Body of pancreas (tissue), 4 donors: ENCODE measurements at regions not wholly inside any gene's neighbourhood (a gene's known extent, or its start where the extent isn't known, plus 50 kb on each side); places are given as distances from the start of the nearest gene placed in this dataset.

Experiments used
- ATAC-seq: fragments of 150-250 bp; one replicate; pipeline ENCODE4 v1.9.1; 2016
- DNase-seq, 4 donors: peaks; one replicate each; pipeline ENCODE4 v3.0.0-alpha.2; 2019
- H3K27ac ChIP-seq, 4 donors: fragments of 200-600 bp; sonication (generic); 1 replicate in 3 of 4; 2 replicates in 1 of 4; pipeline versions ENCODE4 v1.5.1 to v1.6.1; 2016 to 2019; ENCODE audit warnings: mild to moderate bottlenecking in 1 of 4, mixed read lengths in 1 of 4, moderate library complexity in 1 of 4
- H3K27me3 ChIP-seq, 2 donors: fragments of 200-600 bp; sonication (generic); one replicate each; pipeline ENCODE4 v1.6.0; 2016; ENCODE audit warnings: mild to moderate bottlenecking in 1 of 2
- H3K36me3 ChIP-seq, 2 donors: fragments of 200-600 bp; sonication (generic); replicated peaks in 1 of 2; 2 replicates each; pipeline ENCODE4 v1.5.1; 2016; ENCODE audit warnings: low read depth in 2 of 2; ENCODE audit not compliant: insufficient read depth in 1 of 2
- H3K4me1 ChIP-seq: fragments of 200-600 bp; sonication (generic); one replicate; pipeline ENCODE4 v1.6.0; 2016
- H3K4me3 ChIP-seq, 2 donors: fragments of 200-600 bp; sonication (generic); 1 replicate in 1 of 2; 2 replicates in 1 of 2; pipeline ENCODE4 v1.5.1; 2016 to 2019
- H3K9me3 ChIP-seq, 3 donors: fragments of 200-600 bp; sonication (generic); 1 replicate in 2 of 3; 2 replicates in 1 of 3; pipeline ENCODE4 v1.5.1; 2016
- POLR2A ChIP-seq, 3 donors: fragments of 450-650 bp; IDR thresholded peaks; one replicate each; pipeline ENCODE4 v1.6.1; 2016; ENCODE audit warnings: antibody characterized with exemption in 3 of 3, mild to moderate bottlenecking in 2 of 3
- WGBS, 2 donors: methylation state at CpG; one replicate each; pipeline ENCODE4 v1.1.5; 2017; 5-methylcytosine and 5-hydroxymethylcytosine counted together
- intact Hi-C: fragments of 100-400 bp; cut with DNase I; formaldehyde crosslinking; loops from one replicate; pipeline ENCODE4 v1.15.1; 2023
- TF ChIP-seq, protein P1 (sequence below), 7 experiments: fragments of 450-650 bp in 4 of 7; fragments of 200-600 bp in 3 of 7; sonication (generic) in 3 of 7; IDR thresholded peaks; one replicate each; pipeline ENCODE4 v1.5.1; 2016 to 2019; ENCODE audit warnings: antibody characterized with exemption in 7 of 7

DNA sequence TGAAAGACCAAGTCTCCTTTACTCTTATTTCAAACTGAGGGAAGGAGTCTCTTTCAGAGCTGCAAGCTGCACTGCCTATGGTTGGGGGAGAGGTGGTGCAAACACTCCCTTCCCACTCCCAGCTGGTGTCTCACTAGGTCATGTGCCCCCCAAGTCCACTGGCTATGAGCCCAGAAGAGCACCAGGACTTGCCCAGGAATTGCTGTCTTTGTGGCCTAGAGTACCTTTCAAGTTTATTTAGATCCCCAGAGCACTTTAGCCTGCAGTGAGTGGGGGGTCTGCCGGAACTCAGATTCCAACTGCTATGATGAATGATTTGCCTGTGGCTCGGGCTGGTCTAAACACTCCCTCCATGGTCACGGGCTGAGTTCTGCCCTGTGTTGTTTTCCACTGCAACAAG, 192.6 kb upstream of the CITED2 start:
- no peak for ATAC-seq
- DNase-seq: no peak
- H3K27ac ChIP-seq: no peak overlapping the region
- no peaks in the 10 kb centered on the region for H3K9me3 ChIP-seq
- 80 to 86% methylated on average over 1 to 3 of the region's 3 CpGs for WGBS, 2 donors
- TF ChIP-seq, protein P1, sequence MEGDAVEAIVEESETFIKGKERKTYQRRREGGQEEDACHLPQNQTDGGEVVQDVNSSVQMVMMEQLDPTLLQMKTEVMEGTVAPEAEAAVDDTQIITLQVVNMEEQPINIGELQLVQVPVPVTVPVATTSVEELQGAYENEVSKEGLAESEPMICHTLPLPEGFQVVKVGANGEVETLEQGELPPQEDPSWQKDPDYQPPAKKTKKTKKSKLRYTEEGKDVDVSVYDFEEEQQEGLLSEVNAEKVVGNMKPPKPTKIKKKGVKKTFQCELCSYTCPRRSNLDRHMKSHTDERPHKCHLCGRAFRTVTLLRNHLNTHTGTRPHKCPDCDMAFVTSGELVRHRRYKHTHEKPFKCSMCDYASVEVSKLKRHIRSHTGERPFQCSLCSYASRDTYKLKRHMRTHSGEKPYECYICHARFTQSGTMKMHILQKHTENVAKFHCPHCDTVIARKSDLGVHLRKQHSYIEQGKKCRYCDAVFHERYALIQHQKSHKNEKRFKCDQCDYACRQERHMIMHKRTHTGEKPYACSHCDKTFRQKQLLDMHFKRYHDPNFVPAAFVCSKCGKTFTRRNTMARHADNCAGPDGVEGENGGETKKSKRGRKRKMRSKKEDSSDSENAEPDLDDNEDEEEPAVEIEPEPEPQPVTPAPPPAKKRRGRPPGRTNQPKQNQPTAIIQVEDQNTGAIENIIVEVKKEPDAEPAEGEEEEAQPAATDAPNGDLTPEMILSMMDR (IDR thresholded peaks at IDR 0.05): no peak
- intact Hi-C loops: no loop called here
- peaks cover 11% of the 10 kb centered on the region for H3K4me1 ChIP-seq
- H3K4me3 ChIP-seq: no peak overlapping the region
- no peaks in the 10 kb centered on the region for H3K27me3 ChIP-seq
- H3K36me3 ChIP-seq: no peaks in the 10 kb centered on the region

DNA sequence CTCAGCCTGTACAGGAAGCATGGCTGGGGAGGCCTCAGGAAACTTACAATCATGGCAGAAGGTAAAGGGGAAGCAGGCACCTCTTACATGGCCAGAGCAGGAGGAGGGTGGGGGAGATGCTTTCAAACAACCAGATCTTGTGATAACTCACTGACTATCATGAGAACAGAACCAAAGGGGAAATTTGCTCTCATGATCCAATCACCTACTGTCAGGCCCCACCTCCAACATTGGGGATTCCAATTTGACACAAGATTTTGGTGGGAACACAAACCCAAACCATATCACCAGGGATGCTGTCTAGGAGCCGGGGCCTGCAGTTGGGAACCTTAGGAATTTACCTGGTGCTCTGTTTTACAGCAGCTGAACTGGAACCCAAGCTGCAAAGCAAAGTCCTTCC, 191.1 kb upstream of the CITED2 start:
- TF ChIP-seq, protein P1 (IDR thresholded peaks at IDR 0.05): no peak
- no peak for TF ChIP-seq POLR2A (IDR thresholded peaks at IDR 0.05)
- ATAC-seq (no peak), DNase-seq (no peak)
- H3K4me1 ChIP-seq: peaks cover 11% of the 10 kb centered on the region
- intact Hi-C loops: no loop called here
- WGBS, 2 donors: 0% methylated on average over 1 of the region's 1 CpG
- no peaks in the 10 kb centered on the region for H3K36me3 ChIP-seq
- no peak overlapping the region for H3K27ac ChIP-seq
- H3K27me3 ChIP-seq: no peaks in the 10 kb centered on the region
- no peaks in the 10 kb centered on the region for H3K9me3 ChIP-seq
- no peak overlapping the region for H3K4me3 ChIP-seq

DNA sequence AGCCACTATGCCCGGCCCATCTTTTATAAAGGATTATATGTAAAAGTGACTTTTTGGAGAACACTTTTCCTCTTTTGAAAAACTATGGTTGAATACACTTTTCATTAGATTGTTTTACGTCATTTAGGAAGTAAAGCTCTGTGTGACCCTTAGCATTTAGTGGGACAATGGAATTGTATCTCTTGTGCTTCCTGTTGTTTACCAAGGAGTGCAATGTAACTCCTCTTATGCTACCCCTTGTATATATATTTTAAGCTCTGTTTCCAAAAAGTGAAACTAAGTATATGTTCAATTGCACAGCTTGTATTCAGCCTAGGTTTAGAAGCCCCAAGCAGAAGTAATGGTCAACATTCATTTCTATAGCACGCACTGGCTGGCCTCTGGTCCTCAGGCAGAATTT, 183.1 kb upstream of the CITED2 start:
- DNase-seq (no peak), ATAC-seq (no peak)
- Histone ChIP-seq H3K9me3 (no peaks in the 10 kb centered on the region), H3K4me1 (peaks cover 11% of the 10 kb centered on the region), H3K4me3 (no peak overlapping the region), H3K27ac (no peak overlapping the region), H3K27me3 (no peaks in the 10 kb centered on the region), H3K36me3 (no peaks in the 10 kb centered on the region)
- intact Hi-C loops: no loop called here
- no peak for TF ChIP-seq POLR2A (IDR thresholded peaks at IDR 0.05)
- TF ChIP-seq, protein P1 (IDR thresholded peaks at IDR 0.05): no peak
- WGBS, 2 donors: 88 to 97% methylated on average over 3 of the region's 3 CpGs

DNA sequence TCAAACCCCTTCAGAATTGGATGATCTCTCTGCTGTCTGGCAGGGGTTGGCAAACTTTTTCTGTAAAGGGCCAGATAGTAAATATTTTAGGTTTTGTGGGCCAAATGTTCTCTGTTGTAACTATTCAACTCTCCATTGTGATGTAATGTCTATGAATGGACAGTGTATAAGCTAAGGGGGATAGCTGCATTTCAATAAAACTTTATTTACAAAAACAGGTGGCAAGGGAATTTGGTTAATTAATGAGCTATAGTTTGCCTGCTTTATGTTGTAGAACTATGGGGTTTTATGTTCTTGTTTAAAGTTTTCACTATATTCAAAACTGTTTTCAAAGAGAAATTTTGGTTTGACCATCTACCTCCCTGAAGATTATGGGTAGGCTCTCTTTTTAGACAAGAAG, 182.1 kb upstream of the CITED2 start:
- no peak for ATAC-seq
- Histone ChIP-seq H3K27ac (no peak overlapping the region), H3K9me3 (no peaks in the 10 kb centered on the region), H3K4me1 (peaks cover 11% of the 10 kb centered on the region), H3K36me3 (no peaks in the 10 kb centered on the region), H3K27me3 (no peaks in the 10 kb centered on the region), H3K4me3 (no peak overlapping the region)
- TF ChIP-seq, protein P1 (IDR thresholded peaks at IDR 0.05): no peak
- DNase-seq: no peak
- intact Hi-C loops: no loop called here

DNA sequence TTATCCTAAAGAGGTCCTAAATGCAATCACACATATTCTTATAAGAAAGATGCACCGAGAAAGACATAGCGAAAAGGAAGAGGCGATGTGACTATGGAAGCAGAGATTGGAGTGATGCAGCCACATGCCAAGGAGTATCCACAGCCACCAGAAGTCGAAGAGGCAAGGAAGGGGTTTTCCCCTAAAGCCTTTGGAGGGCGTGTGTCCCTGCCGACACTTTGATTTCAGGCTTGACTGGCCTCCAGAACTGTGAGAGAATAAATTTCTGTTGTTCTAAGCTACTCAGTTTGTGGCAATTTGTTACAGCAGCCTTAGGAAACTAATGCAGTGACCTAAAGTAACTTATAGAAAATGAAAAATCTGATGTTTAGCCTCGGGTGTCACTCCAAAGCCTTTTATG, 179.5 kb upstream of the CITED2 start:
- Histone ChIP-seq H3K27ac (no peak overlapping the region), H3K4me1 (peaks cover 28% of the 10 kb centered on the region), H3K9me3 (no peaks in the 10 kb centered on the region), H3K27me3 (no peaks in the 10 kb centered on the region), H3K36me3 (no peaks in the 10 kb centered on the region), H3K4me3 (no peak overlapping the region)
- TF ChIP-seq, protein P1 (IDR thresholded peaks at IDR 0.05): no peak
- no peak for TF ChIP-seq POLR2A (IDR thresholded peaks at IDR 0.05)
- DNase-seq (no peak), ATAC-seq (no peak)
- 62 to 66% methylated on average over 7 of the region's 7 CpGs for WGBS, 2 donors
- intact Hi-C loops: no loop called here
